Daoy (cell line): ENCODE measurements at regions not wholly inside any gene's neighbourhood (a gene's known extent, or its start where the extent isn't known, plus 50 kb on each side); places are given as distances from the start of the nearest gene placed in this dataset.
A peak's percentile ranks its signal among the peaks of the same experiment; 100 is the strongest.

Source experiments
- DNase-seq: peaks from one replicate; pipeline ENCODE4 v3.0.0-alpha.2; 2015; ENCODE audit warnings: low read depth

DNA sequence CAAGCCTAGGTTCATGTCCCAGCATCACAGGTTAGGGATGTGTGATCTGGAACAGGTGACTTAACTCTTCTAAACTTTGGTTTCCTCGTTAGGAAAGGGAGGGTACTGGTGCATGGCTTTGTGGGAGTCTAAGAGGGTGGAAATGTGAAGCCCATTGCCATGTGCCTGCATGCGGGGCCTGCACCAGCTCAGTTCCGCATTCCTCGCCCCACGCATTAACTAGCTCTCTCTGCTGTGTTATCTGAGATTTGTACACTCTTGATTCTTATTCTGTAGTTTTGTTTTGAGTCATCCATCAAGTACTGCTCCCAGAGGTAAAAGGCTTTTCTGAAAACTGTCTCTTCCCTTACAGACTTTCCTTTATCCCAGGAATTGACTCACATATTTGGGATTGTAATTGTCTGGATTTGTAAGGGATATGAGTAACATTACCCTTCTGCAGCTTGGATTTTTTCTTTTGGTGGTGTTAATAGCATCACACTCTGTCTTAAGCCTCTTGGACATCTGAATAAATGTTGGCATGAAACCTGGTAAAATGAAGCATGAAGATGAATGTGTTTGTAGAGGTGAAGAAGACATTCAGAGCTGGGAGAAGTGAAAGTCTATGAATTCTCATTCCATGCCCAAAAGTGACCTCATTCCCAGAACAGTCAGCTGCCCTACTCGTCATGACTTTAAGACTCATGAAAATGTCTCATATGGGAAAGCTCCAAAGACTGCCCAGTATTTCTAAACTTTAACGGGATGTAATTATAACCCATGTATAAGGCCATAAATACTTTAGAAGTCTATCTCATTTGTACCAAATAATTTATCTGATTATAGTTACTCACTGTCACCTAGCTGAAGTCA is 357.3 kb downstream of the FOXA2 start:
- peak; percentile 74 for DNase-seq

GRCh38 chr20:22223236-22223635 is 361.1 kb downstream of the FOXA2 start:
- DNase-seq = no peak

DNA sequence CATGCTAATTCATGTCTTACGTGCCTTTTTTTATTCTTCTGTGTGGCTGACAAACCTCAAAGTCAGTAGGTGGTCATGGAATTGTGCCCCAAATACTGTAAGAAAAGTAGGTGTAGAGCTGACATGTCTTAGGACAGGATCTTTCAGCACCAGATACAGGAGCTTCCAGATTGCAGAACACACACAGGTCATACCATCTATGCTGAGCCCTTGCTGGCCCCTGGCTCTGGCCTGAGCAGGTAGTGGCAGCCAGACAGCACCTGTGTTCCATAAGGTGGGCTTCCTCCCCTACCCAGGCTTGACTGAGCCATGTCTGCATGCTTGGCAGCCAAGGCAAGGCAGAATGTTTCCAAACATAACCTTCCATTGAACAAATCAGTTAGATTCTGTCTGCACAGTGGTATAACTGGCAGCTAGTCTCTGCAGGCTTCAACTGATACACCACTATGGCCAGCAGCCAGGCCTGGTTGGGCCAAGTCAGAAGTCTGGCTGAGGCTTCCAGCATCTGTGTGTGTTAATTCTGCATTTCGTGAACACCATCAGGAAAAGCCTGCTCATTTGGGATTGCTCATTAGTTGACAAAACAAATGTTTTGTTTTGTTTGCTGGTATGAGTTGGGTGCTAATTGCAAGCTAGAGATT is 366.5 kb downstream of the FOXA2 start:
- peak; percentile 15 for DNase-seq

DNA sequence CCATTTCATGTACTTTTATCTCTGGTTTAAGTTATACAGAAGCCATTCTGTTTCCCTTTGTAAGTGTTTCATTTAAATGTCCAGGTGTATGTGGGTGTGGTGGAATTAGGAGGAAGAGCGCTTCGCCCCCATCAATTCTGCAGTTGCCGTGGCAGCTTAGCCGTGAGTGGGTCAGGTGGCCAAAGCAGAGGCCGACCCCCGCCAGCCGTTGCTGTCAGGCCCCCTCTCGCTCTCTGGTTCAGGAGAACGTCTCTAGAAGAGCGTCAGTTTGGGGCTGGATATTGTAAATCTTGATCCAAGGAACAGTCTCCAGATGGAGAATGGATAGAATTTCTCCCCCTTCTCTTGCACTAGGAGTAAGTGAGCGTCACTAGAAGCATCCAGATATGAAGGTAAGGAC is 367.4 kb downstream of the FOXA2 start:
- no peak for DNase-seq

DNA sequence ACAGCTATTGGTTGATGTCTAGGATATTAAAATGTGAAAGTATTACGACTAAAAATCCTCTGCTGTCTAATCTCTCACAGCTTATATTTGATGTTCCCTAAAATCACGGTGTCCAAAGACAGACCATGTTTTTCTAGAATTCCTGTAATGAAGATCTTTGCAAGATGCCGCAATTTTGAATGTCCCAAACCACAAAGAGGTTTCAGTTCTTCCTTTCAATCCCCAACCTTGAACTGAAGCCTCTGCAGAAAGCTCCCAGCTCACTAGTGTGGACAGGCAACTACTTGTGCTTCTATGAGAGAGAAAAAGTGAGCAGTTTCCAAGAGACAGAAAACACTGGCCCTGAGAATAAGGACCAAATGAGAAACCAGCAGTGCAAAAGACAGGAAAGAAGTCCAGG is 370.1 kb downstream of the FOXA2 start:
- DNase-seq = no peak

GRCh38 chr20:22213271-22213670 is 371.1 kb downstream of the FOXA2 start:
- DNase-seq = no peak

DNA sequence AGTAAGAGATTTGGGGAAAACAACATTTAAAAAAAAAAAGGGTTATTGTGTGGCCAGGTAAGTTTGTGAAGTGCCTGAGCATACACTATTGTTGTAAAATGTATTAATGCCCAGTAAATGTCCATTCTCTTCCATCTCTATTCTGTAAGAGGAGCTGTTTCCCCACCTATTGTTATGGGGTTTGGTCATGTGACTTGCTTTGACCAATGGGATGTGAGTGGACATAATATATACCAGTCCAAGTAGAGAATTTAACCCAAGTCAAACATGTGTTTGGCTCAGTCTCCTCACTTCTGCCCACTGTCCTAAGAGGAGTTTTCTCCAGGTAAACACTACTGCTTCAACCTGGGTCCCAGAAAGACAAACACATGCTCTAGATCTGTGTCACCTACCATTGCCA is 377.1 kb downstream of the FOXA2 start:
- no peak for DNase-seq

GRCh38 chr20:22204801-22205200 is 379.6 kb downstream of the FOXA2 start:
- no peak for DNase-seq

- no peak for DNase-seq
These were observed 402.2 kb downstream of the FOXA2 start for GRCh38 chr20:22182148-22182547.

GRCh38 chr20:22180244-22180643 is 404.1 kb downstream of the FOXA2 start:
- no peak for DNase-seq

DNA sequence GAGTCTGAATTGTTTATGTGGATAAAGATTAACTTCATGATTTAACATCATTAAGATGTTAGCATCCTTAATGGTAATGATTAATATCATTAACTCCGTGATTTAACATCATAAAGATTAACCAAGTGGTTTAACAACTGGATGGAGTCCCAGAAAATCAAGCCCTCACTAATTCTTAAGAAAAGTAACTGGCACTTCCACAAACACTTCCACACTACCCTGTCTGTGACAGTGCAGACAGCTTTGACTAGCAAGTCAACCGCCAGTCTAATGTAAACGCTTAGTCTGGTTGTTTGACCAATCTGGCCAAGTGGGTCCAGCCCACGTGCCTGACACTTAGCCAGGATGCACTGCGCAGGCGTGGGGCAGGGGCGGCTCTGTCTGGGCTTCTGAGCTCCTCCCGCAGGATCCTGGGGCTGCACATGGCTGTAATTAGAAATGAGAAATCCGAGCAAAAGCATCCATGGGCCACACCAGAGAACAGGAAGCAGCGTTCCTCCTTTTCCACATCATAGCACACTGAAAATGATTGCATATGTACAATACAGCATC is 424.2 kb downstream of the FOXA2 start:
- peak; percentile 74 for DNase-seq

DNA sequence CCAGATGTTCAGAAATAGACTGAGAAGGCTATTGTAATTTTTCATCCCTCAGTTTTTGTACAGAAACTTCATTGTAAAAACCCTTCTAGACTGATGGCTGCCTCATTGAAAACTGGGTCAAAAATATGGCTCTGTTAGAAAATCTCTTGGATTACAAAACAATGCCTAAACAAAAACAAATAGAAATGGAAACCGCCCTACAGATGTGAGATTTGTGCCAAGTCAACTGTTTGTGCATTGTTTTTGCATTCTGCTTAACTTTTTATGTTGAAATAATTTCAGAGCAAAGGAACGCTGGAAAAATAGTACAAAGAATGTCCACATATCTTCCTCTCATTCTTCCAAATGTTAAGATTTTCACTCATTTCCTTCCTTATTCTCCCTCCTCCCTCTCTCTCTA is 425.1 kb downstream of the FOXA2 start:
- no peak for DNase-seq

GRCh38 chr20:22127587-22127986 is 422.1 kb downstream of the PAX1 start:
- no peak for DNase-seq

DNA sequence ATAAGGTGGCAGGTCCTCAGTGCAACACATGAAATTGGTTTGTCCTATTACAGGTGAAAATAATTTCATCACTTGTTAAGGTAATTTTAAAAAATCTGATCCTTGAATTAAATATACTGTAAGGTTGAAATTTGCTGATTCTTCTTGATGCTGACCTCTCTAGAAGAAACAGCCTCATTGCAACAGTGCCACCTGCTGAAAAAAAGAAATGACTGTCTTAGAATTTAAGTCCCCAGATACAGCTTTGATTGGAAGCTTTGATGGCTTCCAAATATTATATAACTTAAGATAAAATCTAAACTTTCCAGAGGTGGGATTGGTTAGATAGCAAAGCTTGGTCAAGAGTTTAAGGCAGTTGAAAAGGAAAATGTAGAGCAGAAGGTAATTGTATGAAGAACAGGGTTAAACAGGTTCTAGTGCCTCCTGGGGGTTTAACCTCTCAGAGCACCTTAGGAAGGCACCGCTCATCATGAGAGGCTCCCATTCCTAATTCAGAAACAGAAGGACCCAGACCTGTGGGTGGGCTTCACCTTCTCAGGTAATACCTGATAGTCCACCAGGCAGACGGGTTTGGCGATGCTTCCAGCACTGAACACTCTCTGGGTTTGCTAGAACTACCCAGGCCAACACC is 401.0 kb downstream of the PAX1 start:
- peak; percentile 14 for DNase-seq

DNA sequence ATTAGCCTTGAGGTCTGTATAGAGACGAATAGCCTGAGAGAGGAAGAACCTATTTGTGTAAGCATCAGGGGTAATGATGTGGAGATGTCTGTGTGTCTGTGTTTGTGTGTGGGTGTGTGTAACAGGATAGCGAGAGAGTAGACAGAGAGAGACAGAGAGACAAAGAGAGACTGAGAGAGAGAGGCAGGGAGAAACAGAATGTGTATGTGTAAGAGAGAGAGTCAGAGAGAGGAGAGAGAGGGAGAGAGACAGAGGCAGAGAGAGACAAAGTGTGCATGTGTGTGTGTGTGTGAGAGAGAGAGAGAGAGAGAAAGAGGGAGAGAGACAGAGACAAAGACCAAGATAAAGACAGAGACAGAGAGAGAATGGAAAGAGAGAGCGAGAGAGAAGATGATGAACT is 396.1 kb downstream of the PAX1 start:
- DNase-seq = no peak

DNA sequence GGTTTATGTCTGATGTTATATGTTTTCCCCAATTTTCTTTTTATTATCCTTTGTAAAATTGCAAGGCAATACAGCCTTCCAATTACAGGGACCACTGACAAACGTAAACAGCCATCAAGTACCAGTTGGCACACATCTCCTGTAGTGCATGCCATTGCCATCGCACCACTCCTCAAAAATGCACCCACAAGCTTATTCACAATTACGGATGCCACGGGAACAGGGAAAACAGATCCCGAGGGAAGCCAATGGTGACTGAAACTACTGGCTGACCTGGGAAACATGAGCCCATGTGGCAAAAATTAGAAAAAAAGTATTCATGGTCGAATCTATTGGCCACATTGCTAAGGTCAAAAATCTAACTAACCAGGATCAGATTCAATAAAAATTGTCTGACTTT is 395.2 kb downstream of the PAX1 start:
- DNase-seq = no peak

DNA sequence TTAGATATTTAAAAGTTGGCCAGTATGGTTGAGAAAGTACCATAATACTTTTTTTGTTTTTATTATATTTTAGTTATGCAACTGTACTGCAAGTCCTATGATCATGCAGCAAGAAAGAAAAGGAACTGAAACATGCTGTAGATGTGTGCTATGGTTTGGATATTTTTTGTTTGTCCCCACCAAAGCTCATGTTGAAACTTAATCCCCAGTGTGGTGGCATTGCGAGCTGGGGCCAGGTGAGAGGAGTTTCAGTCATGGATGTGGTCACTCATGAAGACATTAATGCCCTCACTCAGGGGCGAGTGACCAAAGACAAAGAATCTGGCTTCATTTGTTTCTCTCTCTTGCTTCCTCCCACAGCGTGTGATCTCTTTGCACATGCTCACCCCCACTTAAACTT is 393.9 kb downstream of the PAX1 start:
- no peak for DNase-seq

- DNase-seq = no peak
These were observed 393.0 kb downstream of the PAX1 start for GRCh38 chr20:22098511-22098910.

DNA sequence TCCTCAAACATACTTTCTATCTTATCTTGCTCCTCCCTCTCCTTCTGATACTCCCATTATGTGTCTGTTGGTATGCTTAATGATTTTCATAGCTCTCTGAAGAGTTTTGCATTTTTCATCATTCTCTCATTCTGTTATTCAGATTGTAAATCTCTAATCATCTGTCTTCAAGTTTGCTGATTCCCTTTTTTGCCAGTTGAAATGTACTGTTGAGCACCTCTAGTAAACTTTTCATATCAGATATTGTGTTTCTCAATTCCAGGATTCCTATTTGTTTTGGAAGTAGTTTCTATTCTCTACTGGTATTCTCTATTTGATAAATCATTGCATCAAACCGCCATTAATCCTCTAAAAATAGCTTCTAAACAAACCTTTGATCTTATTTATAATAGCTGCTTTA is 387.7 kb downstream of the PAX1 start:
- DNase-seq = no peak

GRCh38 chr20:22088882-22089281 is 383.4 kb downstream of the PAX1 start:
- no peak for DNase-seq

DNA sequence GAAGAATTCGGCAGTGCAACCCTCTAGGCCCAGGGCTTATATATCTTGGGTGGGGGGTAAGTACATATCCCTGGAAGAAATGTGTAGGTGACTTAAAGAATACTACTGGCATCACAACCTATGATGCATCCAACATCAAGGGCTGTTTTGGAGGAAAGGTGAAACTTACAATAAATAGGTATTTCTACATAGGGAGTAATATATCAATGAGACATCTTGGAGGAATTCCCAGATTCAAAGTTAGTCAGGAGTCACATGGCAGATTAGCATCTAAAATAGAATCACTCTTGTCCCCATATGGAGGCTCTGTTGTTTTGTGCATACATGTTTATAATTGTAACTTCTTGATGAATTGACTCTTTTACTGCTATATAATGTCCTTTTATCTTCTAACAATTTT is 375.5 kb downstream of the PAX1 start:
- DNase-seq = no peak

DNA sequence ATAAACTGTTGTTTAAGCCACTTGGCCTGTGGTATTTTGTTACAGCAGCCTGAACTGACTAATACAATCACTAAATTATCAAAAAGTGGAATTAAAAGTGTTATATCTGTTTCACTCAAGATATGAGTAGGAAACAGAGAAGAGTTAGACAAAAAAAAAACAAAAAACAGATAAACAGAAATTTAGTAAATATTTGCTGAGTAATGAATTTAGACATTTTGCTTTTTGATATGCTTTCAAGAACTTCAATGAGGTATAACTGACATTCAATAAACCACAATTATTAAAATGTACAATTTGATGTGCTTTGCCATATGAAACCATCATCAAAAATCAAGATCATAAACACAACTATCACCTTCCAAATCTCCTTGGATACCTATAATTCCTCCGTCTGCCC is 369.2 kb downstream of the PAX1 start:
- no peak for DNase-seq

DNA sequence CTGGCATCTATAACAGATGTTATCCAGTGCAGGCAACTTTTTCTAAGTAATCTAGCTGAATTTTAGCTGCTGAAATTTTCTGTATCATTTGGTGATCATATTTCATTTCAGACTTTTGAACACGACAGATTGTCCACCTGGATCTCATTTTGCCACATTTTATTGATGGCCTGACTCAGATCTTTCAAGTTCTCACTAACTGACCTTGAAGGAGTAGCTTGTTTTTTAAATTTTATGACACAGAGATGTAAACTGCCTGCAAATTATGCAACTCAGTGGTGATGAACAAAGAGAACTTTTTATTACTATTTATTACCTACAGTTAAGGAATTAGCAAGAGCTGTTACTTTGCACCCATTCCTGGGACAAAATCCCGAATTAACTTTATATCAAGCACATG is 366.4 kb downstream of the PAX1 start:
- no peak for DNase-seq
